Dedifferentiated amniotic fluid mesenchymal stem cell (primary cell): ENCODE measurements at regions not wholly inside any gene's neighbourhood (a gene's known extent, or its start where the extent isn't known, plus 50 kb on each side); places are given as distances from the start of the nearest gene placed in this dataset.

Experiments
- DNase-seq: peaks from one replicate; pipeline ENCODE4 v3.0.0-alpha.2; 2016; ENCODE audit errors: extremely low spot score

DNA sequence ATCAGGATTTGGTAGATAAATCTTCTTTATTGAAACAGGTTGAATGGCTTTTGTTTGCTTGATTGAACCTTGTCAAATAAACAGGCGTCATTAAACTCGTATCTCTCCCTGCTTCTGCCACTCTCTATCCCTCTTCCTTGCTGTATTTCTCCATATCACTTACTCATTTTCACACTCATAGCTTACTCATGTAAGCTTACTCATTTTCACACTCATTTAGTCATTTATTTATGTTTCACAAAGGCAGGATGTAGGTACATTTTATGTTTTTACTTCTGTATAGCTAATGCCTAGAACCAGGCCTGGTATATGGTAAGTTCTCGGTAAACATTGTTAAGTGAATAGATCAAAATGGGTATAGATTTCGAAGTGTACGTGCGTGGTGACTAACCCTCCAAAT is 450.0 kb downstream of the PMP22 start:
- no peak for DNase-seq

DNA sequence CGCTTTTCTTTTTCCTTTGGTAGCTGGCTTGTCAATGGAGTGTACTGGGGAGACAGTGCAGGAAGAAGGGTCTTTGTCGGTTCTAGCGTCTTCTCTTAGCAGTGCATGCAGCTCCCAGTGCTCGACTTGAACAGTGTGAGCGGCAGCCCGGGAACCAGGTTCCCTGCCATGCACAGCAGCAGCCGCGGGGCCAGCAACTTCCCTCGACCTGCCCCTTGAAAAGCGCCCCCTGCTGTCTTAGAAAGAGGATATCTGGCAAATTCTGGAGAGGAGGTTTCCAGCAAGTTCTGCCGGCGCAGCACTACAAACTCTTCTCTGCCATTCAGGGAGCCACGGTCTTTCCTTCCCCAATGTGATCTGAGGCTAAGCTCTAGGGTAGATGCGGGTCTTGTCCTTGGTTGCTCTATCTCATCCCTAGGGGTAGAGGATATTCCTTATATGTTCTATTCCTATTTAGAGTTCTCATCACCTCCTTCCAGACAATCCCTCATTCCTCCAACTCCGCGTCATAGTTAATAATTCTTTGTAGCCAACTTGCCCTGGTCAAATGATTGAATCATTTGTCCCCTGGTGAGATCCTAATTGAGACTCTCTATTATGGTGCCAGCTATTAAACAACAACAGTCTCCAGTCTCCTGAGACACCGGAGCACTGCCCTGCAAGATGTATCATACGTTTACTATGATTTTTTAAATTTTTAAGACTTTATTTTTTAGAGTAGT is 451.3 kb downstream of the PMP22 start:
- no peak for DNase-seq

DNA sequence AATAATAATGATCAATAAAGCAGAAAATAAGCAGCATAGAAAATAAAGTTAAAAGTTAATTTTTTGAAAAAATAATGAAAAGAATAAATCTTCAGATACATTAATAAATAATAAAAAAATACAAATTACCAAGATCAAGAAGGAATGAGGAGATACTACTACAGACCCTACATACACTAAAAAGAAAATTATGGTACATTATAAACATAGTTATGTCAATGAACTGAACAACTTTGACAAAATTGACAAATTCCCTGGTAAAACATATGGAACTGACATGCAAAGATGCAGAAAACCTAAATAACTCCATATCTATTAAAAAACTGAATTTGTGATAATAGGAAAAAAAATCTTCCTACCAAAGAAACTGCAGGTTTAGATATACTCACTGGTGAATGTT is 456.7 kb downstream of the PMP22 start:
- no peak for DNase-seq

DNA sequence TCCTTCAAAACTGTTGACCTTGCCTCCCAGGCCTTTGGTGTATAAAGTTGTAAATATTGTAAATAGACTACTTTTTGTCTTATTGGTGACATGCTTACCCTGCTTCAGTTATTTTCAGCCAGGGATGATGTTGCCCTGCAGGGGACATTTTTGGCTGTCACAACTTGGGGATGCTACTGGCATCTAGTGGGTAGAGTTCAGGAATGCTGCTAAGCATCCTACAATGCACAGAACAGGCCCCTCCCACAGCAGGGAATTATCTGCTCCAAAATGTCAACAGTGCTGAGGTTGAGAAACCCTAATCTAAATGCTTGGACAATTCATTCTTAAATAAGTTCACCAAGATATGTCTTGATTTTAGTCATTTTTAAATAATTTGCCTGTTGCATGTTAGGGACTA is 459.8 kb downstream of the PMP22 start:
- DNase-seq: no peak

DNA sequence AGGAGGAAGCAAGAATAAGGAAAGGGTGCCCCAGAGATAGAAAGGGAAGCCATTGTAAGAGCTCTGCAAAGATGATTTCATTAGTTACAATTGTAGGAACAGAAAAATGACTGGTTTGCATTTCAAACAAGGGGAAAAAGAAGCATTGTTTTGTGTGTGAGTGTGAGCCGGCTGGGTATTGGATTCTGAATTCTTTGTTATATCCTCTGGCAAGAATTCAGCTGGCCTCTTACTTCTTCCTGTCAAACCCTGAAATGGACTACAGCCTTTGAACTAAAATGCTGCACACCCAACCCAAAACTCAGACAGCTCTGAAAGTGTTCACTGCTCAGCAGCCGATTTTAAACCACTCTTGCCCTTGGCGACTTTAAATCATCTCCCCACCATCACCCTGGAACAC is 461.3 kb downstream of the PMP22 start:
- no peak for DNase-seq

DNA sequence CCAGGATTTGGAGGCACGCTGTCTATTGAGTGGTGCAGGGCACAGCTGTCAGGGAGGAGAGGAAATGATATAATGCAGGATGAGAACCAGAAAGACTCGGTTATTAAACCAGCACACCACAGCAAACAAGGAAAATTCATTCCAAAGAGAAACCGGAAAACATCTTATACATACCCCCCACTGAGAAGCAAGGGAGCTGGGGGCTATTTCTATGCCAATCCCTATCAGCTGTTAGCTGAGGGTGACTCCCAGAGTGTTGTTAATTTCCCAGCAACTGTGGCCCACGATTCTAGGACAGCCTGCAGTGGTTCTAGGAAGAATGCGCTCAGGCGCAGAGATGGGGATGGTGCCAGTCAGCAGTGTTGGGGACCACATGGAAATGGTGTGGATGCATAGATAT is 467.3 kb downstream of the PMP22 start:
- no peak for DNase-seq

DNA sequence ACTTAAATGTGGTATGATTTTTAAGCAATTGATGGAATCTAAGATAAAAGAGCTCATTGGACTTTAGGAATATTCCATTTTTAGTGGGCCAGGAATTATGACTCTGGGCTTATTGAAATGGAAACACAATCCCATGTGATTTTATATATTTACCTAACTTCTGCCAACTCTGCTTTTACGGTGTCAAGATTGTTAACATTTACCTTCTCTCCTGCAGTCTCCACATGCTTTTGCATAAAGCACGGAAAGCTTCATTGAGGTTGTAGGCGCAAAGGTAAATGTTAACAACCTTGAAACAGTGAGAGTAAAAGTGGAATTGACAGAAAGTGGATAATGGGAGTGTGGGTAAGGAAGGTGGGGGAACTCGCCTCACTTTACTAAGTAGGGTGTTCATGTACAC is 468.1 kb downstream of the PMP22 start:
- DNase-seq: no peak

DNA sequence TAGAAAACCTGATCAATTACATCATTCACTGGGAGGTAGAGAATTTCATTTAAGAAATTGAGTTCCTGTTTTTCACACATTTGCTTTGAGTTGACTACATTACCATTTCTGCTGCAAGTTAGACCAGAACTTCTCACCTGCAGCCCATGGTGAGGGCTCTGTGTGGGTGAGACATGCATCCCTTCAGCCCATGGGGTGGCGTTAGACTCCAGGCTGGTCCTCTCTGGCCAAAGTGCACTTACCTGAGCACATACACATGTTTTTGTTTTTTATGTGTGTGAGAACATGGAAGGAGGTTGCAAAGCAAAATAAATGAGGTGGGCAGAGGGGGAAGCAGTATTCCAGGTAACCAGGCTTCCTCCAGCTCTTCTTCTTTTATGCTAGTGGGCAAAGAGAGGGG is 470.2 kb downstream of the PMP22 start:
- no peak for DNase-seq

DNA sequence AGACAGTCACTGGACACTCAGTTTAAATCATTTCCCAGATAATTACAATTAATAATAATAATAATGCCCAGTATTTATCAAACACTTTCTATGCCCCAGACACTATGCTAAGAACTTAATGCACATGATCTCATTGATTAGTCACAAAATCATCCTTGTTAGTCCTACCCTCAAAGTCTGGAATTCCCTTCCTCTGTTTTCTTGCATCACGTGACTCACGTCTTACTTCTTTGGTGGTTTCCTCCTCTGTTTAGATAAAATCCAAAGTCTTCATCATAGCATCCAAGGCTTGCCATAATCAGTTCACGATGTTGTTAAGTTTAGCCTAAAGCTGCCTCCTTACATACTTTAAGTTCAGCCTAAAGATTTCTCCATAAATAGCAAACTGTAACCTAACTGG is 471.9 kb downstream of the PMP22 start:
- DNase-seq: peak; percentile 17

DNA sequence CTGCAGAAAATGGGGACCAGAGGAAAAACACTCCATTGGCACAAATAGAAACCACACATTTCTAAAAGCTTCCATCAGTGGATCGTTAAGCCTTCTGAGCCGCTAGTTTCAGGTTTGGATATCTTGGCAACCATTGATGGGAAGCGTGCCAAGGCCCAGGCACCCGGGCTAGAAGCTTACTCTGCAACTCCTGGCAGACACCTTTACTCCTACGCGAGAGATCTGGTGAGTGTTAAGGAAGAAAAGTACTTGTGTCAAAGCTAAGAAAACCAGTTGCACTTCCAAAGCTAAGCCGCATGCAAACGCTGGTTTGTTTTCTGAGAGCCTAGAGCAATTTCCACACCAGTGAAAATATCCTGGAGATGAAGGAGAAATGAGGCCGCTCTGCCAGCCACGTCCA is 472.4 kb downstream of the PMP22 start:
- DNase-seq: peak; percentile 21

DNA sequence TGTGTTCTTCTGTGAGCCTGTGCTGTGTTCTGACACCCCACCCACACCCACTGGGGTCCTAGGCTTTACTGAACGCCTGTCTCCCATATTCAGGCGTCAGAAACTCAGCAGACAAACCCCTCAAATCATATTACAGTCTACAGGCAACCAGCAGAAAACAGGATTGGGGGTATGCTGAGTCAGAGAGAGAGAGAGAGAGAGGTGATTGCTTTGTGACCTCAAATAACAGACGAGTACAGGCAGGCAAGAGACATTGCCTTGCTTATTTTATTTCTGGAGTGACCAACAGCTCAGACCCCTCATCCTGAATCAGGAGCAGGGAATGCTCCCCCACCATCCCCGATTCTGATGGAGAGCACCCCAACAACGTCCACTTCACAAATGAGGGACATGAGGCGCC is 473.9 kb downstream of the PMP22 start:
- no peak for DNase-seq

DNA sequence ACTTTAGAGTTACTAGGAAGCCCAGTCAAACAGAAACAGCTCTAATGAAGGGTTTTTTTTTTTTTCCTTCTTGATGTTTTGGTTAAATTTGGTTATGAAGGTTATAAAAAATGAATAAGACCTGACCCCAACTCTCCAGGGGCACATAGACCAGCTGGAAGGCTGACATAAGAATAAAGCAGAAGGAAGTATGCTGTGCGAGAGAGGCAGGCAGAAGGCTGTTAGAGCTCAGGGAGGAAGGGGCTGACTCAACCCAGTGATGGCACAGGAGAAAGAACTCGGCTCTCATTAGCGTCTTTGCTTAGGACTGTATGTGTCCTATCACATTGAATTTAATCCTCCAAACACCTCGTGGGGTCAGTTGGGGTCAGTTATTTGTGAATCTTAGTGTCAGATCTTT is 474.6 kb downstream of the PMP22 start:
- DNase-seq: no peak

DNA sequence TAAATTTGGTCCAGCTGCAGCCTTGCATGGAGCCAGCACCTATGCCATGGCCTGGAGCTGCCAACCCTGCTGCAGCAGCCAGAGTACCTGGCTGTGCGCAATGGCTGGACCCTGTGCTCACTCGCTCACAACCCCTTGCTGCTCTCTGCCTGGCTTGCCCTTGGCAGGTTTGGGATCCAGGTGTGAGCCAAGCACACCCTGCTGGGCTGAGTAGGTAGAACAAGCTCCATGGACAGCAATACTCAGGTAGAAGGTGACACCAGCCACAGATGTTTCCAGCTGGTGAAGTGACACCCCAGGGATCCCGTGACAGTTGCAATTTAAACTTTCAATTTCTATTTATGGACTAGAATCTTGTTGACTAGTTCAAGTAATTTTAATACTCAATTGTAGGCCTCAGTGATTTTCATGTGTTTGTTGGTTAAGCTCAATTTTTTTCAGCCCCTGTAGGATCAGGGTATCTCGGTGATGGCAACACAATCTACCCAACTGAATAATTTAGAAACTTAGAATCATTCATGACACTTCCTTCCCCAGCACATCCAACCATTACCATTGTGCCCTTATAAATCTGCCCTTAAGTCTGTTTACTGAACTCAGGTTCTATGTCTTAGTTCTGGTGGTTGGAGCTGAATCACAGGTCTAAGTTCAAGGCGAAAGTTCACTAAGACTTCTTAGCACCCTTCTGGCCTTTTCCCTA is 480.0 kb downstream of the PMP22 start:
- DNase-seq: no peak

DNA sequence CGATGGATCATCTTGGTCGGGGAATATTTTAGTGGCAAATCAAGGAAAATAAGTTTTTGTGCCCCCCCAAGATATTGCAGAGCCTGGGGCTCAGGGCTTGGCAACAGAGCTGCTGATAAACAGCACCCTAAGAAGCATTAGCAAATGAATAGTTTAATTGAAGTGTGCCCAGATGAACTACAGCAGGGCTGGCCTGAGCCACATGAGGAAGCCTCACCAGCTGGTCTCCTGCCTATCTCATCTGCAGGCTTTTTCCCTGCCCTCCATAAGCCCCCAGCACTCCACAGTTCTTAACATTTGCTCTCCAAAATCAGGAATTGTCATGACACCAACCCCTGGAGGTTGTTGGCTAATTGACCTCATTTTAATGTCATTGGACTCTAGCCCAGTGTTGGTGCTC is 480.2 kb downstream of the HS3ST3B1 start:
- no peak for DNase-seq

DNA sequence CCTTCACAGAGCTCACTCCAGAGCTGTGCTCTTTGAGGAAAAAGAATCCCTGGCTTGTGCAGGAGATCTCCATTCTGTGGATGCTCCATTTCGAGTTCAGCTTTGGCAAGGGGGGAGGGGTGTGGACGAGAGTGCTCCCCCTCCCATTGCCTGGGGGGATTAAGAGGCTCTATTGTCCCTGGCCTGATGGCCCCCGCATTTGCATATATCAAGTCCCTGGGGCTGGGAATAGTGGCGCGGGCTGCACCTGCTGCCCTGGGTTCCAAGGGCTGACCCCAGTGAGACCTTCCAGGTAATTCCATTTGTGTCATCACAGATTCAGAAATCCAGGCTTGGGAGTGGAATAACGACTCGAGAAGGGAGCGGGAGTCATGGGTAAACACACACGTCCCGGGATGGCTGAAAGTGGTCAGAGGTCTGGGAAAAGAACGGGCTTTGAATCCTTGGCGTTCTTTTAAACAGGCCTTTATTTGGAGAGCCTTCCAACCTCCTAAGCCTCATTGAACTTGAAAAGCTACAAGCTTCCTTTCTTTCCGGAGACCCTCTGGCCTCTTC is 479.3 kb downstream of the HS3ST3B1 start:
- DNase-seq: no peak

DNA sequence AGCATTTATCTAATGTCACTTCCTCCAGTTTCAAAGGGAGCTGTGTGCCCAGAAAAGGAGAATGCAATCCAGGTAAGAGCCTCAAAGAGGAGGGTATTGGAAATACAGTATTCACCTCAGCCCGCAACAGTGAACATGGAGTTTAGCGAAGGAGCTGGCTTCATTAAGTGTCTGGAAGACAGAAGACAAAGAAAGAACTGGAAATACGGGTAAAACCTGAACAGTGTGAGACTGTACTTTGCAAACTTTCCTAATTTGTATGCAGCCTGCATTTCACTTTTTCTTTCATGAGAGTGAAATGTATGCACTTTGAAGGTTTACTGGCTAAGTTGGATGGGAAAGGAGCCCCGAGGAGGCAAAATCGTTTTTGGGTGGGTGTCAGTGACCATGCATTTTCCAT is 478.4 kb downstream of the HS3ST3B1 start:
- DNase-seq: no peak

DNA sequence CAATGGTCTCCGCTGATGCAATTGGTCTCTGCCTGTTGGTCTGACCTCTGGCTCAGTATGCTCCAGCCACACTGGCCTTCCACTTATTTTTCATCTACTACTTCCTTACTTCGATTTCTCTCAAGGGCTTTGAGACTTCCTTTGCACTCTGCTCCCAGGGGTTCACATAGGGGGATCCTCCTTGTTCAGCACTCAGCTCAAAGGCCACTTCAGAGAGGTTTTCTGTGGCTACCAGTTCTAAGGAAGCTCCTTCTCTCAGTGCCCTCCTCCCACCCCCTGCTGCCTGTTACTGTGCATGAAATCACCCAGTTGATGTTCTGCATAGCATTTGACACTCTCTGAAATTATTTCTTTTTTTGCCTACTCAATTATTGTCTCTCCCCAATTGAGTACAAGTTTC is 476.4 kb downstream of the HS3ST3B1 start:
- no peak for DNase-seq

DNA sequence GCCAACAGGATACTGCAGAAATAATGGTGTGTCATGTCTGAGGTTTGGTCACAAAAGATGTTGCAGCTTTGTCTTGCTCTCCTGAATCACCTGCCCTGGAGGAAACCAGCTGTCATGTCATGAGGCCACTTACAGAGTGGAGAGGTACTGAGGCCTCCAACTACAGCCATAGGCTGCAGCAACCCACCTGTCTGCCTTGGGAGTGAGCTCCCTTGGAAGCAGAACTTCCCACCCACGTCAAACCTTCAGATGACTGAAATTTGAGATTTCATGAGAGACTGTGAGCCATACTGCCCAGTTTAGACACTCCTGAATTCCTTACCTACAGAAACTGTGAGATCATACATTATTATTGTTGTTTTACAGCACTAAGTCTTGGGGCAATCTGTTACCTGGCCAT is 475.9 kb downstream of the HS3ST3B1 start:
- DNase-seq: no peak

DNA sequence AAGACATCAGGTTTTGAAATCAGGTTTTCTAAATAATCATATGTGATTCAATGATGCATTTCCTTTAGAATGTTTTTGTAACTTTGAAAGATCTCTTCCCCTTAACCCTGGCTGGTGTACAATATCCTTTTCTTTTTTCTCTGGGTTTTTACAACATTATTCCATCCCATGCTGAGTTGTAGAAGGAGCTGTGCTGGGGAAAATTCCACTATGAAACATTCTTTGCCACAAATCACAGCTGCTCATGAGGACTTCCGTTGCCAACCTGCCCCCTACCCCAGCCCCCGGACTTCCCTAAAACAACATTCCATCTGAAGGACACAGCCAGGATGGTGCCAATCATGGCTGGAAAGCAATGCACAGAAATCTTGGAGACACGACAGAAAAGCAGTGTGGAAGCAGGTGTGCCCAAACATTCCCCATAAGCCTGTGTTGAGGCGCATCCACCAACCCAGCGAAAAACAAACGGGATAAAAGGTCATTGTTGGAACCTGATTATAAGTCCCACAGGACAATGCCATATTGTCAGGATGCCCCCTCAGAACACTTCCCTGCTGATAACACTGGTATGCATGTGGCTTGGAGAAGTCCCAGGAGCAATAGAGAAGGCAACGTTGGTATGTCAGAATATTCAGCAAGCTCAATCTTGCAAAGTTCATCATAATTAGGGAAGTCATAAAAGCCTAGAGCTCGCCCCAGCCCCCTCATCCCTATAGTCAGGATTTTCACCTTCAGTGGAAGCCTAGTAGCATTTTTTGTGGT is 475.0 kb downstream of the HS3ST3B1 start:
- DNase-seq: peak; percentile 34

DNA sequence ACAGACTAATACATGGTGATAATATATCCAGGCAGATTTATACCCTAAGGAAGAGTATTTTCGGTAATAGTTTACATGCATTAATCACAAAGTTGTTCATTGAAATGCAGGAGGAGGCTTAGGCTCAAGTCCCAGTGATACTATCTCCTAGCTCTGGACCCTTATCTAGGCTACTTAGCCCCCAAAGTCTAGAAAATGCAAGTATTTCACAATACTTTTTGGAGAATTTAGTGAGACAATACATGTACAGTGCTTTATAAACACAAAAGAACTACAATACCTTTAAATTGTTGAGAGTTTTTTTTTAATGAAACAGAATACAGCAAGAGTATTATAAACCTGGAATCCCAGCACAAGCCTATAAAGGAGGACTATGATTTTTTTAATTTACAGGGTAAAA is 473.9 kb downstream of the HS3ST3B1 start:
- DNase-seq: no peak

DNA sequence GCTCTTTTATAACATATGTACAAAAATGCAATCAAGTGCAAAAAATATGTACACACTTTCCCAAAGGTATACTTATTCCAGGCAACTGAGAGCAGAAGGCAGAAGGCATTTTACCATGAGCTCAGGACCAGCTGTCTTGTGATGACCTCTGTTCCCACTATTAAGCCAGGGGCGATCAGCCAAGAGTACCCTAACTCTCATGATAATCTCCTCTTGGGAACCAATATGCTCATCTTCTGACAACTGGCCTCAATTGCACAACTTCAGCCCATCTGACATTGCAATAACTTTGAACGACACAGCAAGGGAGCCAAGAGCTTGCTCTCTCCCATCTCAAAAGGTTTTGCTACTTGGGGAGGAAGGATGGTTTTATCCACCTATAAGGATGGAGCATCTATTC is 471.9 kb downstream of the HS3ST3B1 start:
- no peak for DNase-seq

DNA sequence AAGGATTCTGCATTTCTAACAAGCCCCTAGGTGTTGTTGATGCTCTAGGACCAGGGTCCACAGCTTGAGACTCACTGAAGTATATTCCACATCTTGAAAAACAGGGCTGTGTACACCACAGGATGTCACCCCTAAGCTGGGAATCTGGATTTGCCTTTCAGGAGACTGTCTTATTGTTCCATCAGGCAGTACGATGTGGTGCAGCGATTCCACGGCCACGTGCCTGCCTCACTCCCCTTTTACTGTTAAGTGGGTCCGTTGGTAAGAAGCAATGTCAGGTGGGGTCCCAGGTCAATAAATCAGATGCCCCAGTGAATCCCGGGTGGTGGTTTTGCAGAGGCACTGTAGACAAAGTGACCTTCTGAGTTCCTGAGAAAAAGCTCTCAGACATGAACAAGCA is 470.7 kb downstream of the HS3ST3B1 start:
- DNase-seq: no peak

DNA sequence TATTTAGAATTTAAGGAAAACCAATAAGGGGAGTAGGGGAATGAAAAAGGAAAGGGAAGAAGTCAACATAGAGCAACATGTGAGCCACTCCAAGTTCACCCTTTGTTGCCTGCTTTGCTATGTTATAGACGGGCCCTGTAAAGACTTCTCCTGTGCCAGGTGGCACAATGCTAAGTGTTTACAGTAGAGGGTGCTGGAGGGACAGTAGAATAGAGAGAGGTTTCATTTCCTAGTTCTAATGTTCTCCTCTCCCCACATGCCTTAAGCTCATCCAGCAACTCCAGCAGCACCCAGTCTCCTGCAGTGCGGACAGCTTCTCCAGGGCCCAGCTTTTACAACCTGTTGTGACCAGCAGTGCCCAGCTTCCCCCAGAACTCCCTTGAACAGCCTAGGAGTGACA is 468.0 kb downstream of the HS3ST3B1 start:
- DNase-seq: no peak
